ENCODE measurements at regions not wholly inside any gene's neighbourhood (a gene's known extent, or its start where the extent isn't known, plus 50 kb on each side); places are given as distances from the start of the nearest gene placed in this dataset.
"Not testable (repeated sequence)": the region's sequence is repeated elsewhere in the genome, so short reads cannot be mapped to it uniquely, and the experiment has no call there.

DNA sequence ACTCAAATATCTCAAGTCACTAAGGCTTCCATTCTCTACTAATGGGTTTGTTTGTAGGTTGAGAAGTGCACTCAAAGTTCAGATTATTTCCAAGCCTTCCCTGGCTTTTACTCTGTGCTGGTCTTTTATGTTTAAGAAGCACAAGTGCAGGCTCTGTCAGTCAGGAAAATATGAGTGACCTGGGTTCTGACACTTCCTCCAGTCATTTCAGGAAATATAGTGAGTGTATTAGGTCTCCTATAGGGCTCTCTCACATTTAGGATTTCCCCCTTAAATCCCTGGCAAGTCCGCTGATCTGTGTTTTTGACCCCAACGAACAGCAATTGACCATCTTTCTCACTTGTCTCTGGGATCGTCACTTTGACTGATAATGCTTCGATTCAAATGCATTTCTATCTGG lies 210.2 kb downstream of the ARPP21 start:
- no peak for DNase-seq

DNA sequence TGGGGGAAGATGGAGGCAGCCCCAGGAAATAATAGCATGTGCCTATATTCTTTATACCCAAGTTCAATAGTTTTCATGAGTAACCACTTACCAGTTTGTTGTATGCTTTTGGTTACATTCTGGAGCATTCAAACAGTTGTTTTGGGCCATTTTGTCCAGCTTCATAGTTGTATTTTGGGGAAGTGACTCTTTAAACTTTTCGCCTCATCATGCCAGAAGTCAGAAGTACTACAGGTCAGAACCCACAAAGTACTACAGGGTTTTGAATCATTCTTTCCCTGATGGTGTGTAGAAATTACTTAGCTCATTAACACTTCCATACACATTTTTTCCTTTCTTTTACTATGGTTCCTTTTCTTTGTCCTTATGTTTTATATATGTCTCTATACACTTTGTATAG lies 210.6 kb downstream of the ARPP21 start:
- DNase-seq, result no peak

DNA sequence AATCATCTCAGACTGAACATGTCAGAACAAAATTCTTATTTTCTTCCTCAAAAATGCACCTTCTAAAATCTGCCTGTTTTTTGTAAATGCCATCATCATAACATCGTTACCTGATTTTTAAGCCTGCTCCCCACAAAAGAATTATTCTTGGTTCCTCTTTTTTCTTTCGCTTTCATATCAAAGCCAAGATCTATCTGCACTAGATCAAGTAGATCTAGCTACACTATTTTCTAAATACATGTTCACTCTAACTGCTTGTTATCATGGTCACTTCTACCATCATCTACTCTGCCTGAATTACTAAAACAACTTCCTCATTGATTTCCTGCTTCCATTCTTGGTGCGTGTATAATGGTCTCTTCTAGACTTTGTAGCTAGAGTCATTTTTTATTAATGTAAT lies 217.7 kb downstream of the ARPP21 start:
- DNase-seq, result no peak

DNA sequence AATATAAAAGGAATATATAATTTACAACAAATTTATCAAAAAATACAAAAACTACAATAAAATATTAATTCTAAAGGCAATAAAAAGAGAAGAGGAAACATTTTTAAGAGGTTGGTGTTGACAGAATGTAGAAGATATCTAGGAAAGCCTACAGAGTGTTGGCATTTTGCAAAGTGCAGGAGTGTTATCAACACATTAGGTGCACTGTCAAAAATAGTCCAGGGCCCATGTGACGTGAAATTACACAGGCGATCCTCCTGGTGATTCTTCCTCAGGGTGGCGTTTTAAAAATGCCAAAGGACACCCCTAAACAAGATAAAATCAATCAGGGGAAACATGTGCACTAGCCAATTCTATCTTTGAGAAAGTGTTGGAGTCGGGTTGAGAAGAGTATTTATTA lies 222.7 kb downstream of the ARPP21 start:
- no peak for DNase-seq

DNA sequence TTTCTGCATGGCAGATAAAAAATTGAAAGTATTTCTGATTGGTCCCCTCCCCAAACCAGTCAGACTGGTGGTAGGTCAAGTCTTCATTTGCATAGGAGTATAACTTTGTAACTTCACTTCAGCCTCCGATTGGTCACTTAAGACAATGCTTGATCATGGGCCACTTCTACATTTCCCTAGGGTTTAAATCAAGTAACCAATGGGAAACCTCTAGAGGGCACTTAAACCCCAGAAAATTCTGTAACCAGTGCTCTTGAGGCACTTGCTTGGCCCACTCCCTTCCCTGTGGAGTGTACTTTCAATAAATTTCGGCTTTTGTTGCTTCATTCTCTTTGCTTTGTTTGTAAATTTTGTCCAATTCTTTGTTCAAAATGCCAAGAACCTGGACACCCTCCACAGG lies 225.5 kb downstream of the ARPP21 start:
- no peak for DNase-seq

DNA sequence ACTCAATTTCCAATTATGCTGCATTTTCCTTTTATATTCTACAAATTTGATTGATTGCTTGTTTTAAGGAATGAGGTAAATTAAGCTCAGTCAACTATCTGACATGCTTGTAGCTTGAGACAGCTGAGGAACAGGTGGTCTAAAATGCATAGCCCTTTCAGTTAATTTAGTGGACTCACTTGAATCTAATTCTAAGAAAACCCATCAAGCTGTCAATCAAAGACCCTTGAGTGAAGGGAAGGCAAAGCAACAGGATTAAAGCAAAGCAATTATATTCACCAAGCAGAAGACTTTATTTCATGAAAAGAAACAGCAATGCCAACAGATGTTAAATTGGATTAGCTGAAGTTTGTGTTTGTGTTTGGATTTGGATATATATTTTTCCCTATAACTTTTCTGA lies 228.5 kb downstream of the ARPP21 start:
- DNase-seq, result no peak

DNA sequence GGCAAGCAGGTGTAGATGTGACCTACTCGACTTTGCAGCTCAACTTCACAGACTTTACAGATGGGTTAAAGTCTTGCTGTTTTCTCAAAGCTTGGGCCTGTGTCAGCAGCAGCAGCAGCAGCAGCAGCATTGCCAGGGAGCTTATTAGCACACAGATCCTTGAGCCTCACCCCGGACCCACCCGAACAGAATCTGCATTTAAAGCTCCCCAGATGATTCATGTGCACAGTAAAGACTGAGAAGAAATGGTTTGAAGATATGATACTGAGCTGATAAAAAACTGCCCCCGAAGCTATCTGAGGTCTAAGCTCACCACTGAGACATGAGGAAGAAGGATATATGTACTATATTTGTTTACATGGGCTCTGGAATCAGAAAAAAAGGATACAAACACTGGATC lies 231.7 kb downstream of the ARPP21 start:
- DNase-seq, result no peak

DNA sequence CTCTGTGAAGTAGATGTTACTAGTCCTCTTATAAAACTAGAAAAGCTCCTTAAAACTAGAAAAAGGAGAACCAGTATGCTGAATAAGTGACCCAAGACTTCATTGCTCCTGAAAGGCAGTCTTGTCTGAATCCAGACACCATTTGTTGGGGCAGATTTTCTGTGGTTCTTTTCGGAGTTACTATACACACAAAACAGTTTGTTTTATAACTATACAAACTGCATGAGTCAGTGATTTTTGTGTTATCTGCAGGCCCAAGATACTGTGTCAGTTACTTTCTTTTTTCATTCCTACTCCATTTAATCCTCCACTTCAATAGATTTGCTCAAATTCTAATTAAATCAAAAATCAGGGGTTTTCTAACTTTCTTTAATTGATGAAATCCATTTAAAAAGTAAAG lies 244.6 kb downstream of the ARPP21 start:
- no peak for DNase-seq

DNA sequence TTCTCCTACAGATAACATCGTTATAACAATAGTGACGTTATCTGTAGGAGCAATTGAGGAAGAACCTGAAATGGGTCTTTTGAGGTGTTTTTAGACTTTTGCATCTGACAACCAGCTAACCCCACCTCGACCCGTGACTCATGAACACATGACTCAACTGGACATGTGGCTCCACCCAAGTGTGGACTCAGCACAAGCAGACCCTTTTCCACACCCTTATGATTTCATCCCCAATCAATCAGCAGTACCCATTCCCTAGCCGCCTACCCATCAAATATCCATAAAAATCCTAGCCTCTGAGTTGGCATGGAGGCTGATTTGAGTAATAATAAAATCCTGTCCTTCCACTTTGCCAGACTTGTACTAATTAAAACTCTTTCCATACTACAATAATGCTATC lies 255.4 kb downstream of the ARPP21 start:
- no peak for DNase-seq

DNA sequence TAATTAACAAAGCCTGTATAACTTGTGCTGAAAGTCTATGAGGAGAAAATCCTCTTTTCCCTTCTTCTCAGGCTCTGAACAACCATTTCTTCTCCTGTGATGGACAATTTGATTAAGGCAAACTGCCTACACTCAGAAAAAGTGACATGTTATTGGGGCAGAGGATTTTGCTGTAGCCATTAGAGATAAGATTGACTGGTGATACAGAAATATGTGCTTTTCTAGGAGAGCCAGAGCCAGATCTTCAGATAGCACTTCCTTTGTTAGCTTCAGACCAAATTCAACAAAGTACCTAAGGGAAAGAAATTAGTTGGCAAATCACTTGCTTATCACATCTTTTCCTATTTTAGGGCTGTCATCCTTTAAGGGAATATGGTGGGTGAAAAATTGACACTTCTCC lies 259.9 kb downstream of the ARPP21 start:
- DNase-seq, result no peak

DNA sequence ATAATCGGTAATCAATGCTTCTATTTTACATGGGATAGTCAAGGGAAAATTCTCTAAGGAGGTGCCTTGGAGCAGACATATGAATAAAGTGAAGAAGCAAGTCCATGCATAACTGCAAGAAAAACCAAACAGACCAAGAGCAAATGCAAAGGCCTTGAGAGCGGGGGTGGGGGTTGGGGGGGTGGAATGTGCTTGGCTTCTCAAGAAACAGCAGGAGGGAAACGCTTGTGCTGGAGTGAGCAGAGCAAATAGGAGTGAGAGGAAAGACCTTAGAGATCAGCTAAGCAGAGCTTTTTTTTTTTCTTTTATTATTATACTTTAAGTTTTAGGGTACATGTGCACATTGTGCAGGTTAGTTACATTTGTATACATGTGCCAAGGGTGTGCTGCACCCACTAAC lies 260.8 kb downstream of the ARPP21 start:
- DNase-seq, result no peak

DNA sequence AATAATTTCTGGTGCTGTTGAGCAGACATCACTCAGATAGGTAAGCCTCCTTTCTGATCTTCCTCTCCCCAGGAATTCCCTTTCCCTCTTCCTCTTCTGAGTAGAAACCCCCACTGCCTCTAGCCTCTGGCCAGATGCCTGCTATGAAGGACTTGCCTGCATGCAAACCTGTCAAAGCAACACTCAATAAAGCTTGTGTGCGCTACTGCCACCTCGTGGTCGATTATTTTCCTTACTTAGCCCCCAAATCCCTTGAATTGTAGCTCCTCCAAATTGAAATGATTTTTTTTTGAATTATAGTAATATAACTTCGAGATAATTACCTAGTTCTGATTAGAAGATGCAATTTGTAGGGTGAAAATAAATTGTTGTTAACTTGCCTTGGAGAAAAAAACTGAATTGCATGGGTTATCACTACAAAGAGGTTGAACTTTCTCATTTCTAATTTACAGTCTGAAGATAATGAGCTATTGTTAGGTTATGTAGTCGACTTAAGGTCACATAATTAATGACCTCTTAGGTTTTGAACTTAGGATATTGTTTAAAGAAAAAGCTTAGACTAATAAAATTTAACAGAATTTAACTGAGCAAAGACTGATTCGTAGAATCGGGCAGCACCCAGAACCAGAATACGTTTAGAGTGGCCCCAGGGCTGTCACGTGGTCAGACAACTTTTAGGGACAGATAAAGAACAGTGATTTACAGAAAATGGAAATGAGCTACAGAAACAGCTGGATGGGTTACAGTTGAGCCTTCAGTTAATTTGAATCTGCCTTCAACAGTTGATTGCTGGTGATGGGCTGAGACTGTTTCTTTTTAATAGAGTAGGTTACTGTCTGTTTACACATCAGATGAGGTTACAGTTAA lies 269.3 kb downstream of the ARPP21 start:
- peak; percentile 16 to 26 for DNase-seq

DNA sequence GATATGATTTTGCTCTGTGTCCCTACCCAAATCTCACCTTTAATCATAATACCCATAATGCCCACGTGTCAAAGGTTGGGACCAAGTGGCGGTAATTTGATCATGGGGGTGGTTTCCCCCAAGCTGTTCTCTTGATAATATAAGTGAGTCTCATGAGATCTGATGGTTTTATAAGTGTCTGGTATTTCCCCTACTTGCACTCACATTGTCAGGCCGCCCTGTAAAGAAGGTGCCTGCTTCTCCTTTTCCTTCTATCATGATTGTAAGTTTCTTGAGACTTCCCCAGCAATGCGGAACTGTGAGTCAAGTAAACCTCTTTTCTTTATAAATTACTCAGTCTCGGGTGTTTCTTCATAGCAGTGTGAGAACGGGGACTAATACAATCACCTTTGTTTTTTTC lies 279.8 kb downstream of the ARPP21 start:
- DNase-seq, result no peak

DNA sequence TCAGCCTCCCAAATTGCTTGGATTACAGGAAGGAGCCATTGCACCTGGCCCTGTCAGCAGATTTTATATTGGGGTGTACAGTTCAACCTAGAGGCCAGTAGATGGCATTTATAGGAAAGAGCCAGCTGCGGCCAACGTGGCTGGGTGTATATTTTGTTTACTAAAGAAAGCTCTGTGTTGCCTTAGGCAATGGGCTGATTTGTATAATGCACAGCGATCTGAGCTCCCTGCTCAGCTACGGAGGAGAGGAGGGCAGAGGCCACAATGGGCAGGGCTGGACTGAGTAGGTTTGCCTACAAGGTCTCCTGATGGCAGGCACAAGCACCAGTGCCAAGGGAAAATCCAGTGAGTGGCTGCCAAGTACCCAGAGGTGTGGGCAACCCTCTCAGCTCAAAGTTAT lies 282.4 kb downstream of the ARPP21 start:
- no peak for DNase-seq

DNA sequence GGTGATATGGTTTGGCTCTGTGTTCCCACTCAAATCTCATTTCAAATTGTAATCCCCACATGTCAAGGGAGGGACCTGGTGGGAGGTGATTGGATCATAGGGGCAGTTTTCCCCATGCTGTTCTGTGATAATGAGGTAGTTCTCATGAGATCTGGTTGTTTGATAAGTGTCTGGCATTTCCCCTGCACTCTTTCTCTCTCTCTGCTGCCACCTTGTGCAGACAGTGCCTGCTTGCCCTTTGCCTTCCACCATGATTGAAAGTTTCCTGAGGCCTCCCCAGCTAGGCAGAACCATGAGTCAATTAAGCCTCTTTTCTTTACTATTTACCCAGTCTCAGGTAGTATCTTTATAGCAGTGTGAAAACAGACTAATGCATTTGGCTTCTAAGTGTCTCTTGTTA lies 284.7 kb downstream of the ARPP21 start:
- DNase-seq, result not testable (repeated sequence)

DNA sequence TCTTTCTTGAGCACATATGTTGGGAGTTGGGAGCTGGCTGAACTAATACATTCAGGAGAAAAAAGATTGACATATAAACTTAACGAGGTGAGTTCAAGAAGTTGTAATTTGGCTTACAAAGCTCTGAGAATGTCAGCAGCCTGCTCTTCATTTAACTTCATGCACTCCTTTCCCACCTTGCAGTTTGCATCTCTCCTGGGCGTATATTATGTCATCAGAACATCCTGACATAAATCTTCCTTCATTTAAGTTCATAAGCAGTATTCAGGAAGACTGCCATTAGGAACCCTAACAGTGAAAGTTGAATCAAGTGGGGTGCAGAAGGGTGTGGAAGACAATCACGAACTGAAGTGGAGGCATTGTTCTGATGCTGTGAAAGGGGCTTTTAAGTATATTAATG lies 288.1 kb downstream of the ARPP21 start:
- no peak for DNase-seq

DNA sequence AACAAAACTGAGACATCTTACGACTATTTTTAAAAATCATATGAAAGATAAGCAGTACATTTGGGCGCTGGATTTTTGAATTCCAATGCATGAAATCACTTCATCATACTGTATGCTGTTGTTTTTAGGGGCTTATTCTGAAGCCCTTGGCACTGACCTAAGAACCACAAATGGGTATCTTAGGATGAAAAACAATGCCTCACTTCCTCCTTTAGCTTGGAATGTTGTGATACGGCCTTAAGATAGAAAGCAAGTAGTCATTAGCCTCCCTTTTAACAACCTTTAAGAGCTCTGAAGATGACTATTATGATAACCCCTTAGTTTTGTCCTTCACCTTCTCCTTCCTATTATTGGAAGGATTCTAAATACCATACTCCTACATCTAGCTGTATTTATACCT lies 289.8 kb downstream of the ARPP21 start:
- no peak for DNase-seq

DNA sequence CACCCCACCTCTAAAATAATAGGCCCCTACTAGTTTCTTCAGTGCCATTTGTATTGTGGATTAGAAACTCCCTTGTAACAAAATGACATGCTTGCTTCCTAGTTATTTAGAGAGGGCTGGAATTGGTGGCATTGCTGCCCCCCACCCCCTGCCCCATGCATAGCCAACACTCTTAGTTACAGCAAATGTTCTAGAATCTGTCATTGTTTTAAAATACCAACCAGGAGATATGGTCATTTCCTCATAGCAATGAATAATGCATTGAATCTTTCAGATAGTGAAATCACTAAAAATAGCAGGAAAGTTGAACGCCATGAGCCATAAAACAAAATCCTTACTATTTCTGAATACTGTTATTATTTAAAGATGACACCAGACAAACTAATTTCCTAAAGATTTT lies 292.5 kb downstream of the ARPP21 start:
- DNase-seq, result no peak

DNA sequence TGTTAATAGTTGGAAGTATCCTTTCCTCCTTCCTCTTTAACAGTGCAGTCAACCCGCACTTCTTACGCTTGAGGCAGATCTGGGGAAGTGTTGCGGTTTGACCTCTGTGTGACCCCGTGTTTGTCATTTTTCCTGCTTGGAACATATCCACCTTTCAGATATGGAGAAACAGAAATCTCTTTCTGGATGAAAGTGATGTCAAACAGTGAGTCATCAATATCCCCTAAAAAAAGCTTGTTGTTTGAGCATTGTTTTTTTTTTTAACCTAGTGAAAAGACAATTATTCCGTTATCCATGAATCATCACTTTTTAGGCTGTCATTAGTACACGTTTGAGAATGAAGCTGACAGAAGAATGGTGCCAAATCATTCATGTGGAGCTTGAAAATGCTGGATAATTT lies 293.7 kb downstream of the ARPP21 start:
- peak; percentile 0 to 19 for DNase-seq

DNA sequence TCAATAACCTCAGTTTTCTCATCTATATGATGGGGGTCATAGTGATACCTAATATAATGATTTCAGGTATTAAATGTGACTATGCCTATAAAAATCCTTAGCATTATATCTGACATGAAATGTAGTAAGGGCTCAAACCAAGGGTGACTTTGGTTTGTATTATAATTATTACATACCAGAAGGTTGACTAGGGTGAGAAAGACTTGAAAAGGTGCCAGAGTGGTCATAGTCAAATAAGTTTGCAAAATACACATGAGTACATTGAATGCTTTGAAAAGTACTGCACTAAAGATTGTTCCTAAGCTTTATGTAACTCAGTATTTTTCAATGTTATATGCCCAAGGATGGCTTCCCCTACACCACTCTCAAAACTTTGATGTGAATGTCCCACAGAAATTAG lies 297.2 kb downstream of the ARPP21 start:
- DNase-seq, result no peak

DNA sequence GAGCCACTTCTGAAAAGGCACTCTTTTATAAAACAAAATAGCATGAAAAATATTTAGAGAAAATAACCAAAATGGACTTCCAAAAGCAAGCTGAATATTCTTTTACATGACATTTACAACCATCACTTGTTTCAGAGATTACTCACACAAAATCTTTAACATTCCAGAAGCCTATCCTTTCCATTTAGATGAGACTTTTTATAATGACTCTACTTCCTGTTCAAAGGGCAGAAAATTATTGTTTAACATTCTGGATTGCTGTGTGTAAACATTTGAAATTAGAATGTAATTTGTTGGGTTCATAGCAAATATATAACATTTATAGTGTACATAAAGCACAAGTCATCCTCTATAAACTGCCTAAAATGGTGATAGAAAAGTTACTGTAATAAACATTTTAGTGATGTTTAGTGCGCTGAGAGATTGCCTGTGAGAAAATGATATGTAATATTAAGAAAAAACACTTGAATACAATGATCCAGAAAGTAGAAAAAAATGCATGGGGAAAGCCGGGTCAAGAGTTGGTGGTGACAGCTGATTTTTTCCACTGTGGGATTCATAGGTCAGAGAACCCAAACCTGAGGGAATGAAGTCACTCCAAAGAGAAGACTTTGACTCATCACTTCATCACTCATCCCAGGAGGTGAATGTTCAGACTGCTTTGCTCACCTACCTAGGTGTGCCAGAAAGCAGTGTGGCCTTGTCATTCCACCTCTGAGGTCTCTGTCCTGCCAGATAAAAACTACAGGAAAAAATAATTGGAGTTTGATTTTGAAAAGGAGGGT lies 305.8 kb downstream of the ARPP21 start:
- no peak for DNase-seq

DNA sequence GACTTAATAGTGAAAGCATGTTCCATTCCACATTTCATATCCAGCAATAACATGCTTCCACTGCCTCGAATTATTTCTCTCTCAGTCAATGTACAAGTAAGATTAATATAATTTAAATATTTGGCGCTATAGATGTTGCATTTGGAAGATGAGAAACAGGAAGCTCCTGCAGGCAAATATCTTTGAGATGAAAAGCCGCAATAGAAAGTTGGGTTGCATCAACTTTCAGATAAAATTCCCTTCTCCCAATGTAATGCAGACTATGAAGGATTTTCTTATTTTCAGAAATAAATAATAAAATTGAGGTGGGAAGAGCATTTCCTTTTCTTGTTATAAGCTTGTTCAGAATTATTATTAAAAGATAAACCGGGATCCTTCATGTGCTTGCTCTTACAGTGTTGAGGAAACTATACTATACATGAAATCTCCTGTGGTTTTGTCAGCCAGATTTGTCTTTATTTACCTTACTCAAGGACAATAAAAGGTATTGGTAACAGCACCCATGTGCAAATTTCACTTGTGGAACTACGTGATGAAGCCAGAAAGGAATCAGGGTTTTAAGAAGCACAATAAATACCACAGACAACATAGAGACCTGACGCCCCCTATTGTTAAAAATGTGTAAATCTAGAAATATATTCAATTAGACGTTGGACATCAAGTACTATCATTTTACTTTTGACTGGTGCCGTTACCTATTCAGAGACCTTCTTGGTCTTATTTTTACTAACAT lies 307.0 kb downstream of the ARPP21 start:
- DNase-seq, result no peak

DNA sequence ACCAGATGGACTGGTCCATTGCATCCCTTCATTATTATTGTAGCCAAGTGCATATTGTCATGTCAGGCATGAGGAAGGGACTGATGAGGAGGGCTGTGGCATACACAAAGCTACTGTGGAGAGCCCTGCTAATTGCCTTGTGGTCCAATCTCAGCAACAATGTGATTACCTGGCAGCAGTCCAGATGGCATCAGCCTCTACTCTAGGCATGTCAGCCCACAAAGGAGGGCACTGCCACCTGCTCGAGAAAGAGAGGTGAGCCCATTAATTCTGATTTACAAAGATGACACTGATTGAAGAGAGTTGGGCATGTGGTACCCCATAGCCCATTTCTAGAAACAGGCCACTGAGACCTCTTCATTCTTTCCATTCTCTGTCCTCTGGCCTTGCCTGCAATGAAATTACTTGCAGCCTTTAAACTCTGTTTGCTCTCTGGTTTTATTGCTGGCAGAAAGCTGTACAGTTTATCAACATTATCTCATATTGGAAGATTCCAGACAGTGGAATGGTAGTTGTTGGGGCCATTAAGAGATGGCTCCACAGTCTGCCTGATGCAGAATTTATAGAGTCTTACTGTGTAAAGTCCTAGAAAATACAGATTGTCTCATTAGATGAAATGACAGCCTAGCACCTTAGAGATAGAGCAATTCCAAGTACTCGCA lies 307.7 kb downstream of the ARPP21 start:
- no peak for DNase-seq

Measured in CD4-positive, alpha-beta T cell treated with Interleukin-4 for 1 hour (primary cell).